Ramos (cell line): ENCODE measurements at regions not wholly inside any gene's neighbourhood (a gene's known extent, or its start where the extent isn't known, plus 50 kb on each side); places are given as distances from the start of the nearest gene placed in this dataset.
"Not testable (repeated sequence)": the region's sequence is repeated elsewhere in the genome, so short reads cannot be mapped to it uniquely, and the experiment has no call there.

Experiments
- in situ Hi-C: fragments of 300-500 bp; cut with MboI; formaldehyde crosslinking; loops from one replicate; pipeline ENCODE4 v1.14.3; 2022; ENCODE audit warnings: low sequenced_read_pairs; ENCODE audit not compliant: unreplicated experiment

GRCh38 chr13:81318231-81319019, 977.5 kb upstream of the SPRY2 start:
- in situ Hi-C loops, result no loop called here

GRCh38 chr13:81314461-81314860, 973.5 kb upstream of the SPRY2 start:
- in situ Hi-C loops, result no loop called here

GRCh38 chr13:81305928-81306327, 965.0 kb upstream of the SPRY2 start:
- in situ Hi-C loops, result no loop called here

- in situ Hi-C loops, result no loop called here
Observed at GRCh38 chr13:81304121-81304659, 963.3 kb upstream of the SPRY2 start.

GRCh38 chr13:81302677-81303076, 961.8 kb upstream of the SPRY2 start:
- in situ Hi-C loops, result no loop called here

- in situ Hi-C loops, result no loop called here
Observed at GRCh38 chr13:81302125-81302524, 961.2 kb upstream of the SPRY2 start.

GRCh38 chr13:81295177-81295576, 954.3 kb upstream of the SPRY2 start:
- in situ Hi-C loops, result no loop called here

- in situ Hi-C loops, result no loop called here
Observed at GRCh38 chr13:81293594-81294164, 952.8 kb upstream of the SPRY2 start.

- in situ Hi-C loops, result no loop called here
Observed at GRCh38 chr13:81283561-81283960, 942.6 kb upstream of the SPRY2 start.

- in situ Hi-C loops, result no loop called here
Observed at GRCh38 chr13:81283062-81283461, 942.1 kb upstream of the SPRY2 start.

- in situ Hi-C loops, result no loop called here
Observed at GRCh38 chr13:81275666-81276258, 934.8 kb upstream of the SPRY2 start.

GRCh38 chr13:81247711-81248110, 906.8 kb upstream of the SPRY2 start:
- in situ Hi-C loops, result no loop called here

- in situ Hi-C loops, result no loop called here
Observed at GRCh38 chr13:81246556-81246955, 905.6 kb upstream of the SPRY2 start.

- in situ Hi-C loops, result no loop called here
Observed at GRCh38 chr13:81244011-81244410, 903.1 kb upstream of the SPRY2 start.

GRCh38 chr13:81230386-81230785, 889.5 kb upstream of the SPRY2 start:
- in situ Hi-C loops, result no loop called here

- in situ Hi-C loops, result not testable (repeated sequence)
Observed at GRCh38 chr13:81226830-81227229, 885.9 kb upstream of the SPRY2 start.

- in situ Hi-C loops, result no loop called here
Observed at GRCh38 chr13:81224209-81224833, 883.4 kb upstream of the SPRY2 start.

- in situ Hi-C loops, result no loop called here
Observed at GRCh38 chr13:81223778-81224177, 882.9 kb upstream of the SPRY2 start.

GRCh38 chr13:81211713-81212112, 870.8 kb upstream of the SPRY2 start:
- in situ Hi-C loops, result no loop called here

GRCh38 chr13:81207636-81208035, 866.7 kb upstream of the SPRY2 start:
- in situ Hi-C loops, result no loop called here

GRCh38 chr13:81207231-81207630, 866.3 kb upstream of the SPRY2 start:
- in situ Hi-C loops, result no loop called here
